ENCODE measurements at regions not wholly inside any gene's neighbourhood (a gene's known extent, or its start where the extent isn't known, plus 50 kb on each side); places are given as distances from the start of the nearest gene placed in this dataset.

- Histone ChIP-seq H3K27me3 (ENCODE audit: control insufficient read depth in 2 of 2, insufficient read depth in 2 of 2, low read length in 2 of 2) (no peaks in the 10 kb centered on the region), H3K9me3 (replicated peaks; ENCODE audit: control insufficient read depth, insufficient read depth, low read depth, low read length) (no peaks in the 10 kb centered on the region; the same call in 1 of the 2 replicates), H3K4me1 (replicated peaks in 1 of 2; ENCODE audit: control insufficient read depth in 2 of 2, insufficient read depth in 2 of 2, low read length in 2 of 2) (no peaks in the 10 kb centered on the region), H3K79me2 (ENCODE audit: control insufficient read depth, insufficient read depth, low read length) (no peaks in the 10 kb centered on the region), H2AFZ (ENCODE audit: low read depth, low read length) (no peak overlapping the region), H3K9ac (ENCODE audit: insufficient read depth in 1 of 2, low read depth in 2 of 2, low read length in 2 of 2) (no peak overlapping the region), H3K36me3 (ENCODE audit: control insufficient read depth, insufficient read depth, low read length) (no peaks in the 10 kb centered on the region), H3K4me2 (ENCODE audit: insufficient read depth, low read length) (no peak overlapping the region), H3K27ac (ENCODE audit: extremely low read depth, low read depth, low read length) (no peak overlapping the region), H4K20me1 (replicated peaks; ENCODE audit: control insufficient read depth, insufficient read depth, low read length) (no peaks in the 10 kb centered on the region), H3K4me3 (no peak overlapping the region), H3K9me1 (ENCODE audit: control insufficient read depth, insufficient read depth, low read length) (no peaks in the 10 kb centered on the region)
- in situ Hi-C loops (cut with MboI), result no loop called here
- ATAC-seq, result no peak
- no peak for DNase-seq (ENCODE audit: extremely low read depth in 1 of 4, low spot score in 3 of 4)
- 1% methylated on average over 21 of the region's 23 CpGs for WGBS (ENCODE audit: insufficient coverage, low coverage, missing lambda C conversion rate)
- BruUV-seq (replicated peaks), result no TSS peak
- intact Hi-C loops (cut with micrococcal nuclease), result no loop called here
- ChIA-PET POLR2A (no interaction called here), CTCF (ENCODE audit: low intra/inter-chr PET ratio) (no interaction called here)
- FAIRE-seq, result no peak
- no peak for TF ChIP-seq ZNF639 (CRISPR knock-in tag; conservative IDR thresholded peaks at IDR 0.05 in 1 of 2, IDR thresholded peaks at IDR 0.05 in 1 of 2)
- TF ChIP-seq MBD2 (IDR thresholded peaks at IDR 0.05; ENCODE audit: borderline replicate concordance, low read depth), result no peak
- TF ChIP-seq ZNF717 (CRISPR knock-in tag; IDR thresholded peaks at IDR 0.05), result no peak
- no peak for TF ChIP-seq KAT2B (IDR thresholded peaks at IDR 0.05; ENCODE audit: low read depth, low read length)
- no peak for TF ChIP-seq ZNF134 (CRISPR knock-in tag; conservative IDR thresholded peaks at IDR 0.05)
- no peak for TF ChIP-seq TAF15 (IDR thresholded peaks at IDR 0.05; ENCODE audit: low read depth, low read length)
- TF ChIP-seq SMAD1 (IDR thresholded peaks at IDR 0.05; ENCODE audit: low read depth, low read length, partially characterized antibody), result no peak
- no peak for TF ChIP-seq HMBOX1 (IDR thresholded peaks at IDR 0.05)
- TF ChIP-seq CHAMP1 (IDR thresholded peaks at IDR 0.05), result no peak
- no peak for TF ChIP-seq ZNF561 (CRISPR knock-in tag; conservative IDR thresholded peaks at IDR 0.05)
- no peak for TF ChIP-seq MEF2D (tag; conservative IDR thresholded peaks at IDR 0.05; ENCODE audit: low read depth)
- no peak for TF ChIP-seq CHD2 (IDR thresholded peaks at IDR 0.05; ENCODE audit: low read depth, low read length)
- TF ChIP-seq NR0B1 (IDR thresholded peaks at IDR 0.05; ENCODE audit: partially characterized antibody), result no peak
- TF ChIP-seq ZNF282 (CRISPR knock-in tag; IDR thresholded peaks at IDR 0.05), result no peak
These were observed 1686.8 kb downstream of the TP53TG3F start for GRCh38 chr16:35146031-35146710.

Data from K562 (cell line).